HepG2 (cell line): ENCODE measurements at regions not wholly inside any gene's neighbourhood (a gene's known extent, or its start where the extent isn't known, plus 50 kb on each side); places are given as distances from the start of the nearest gene placed in this dataset.

ENCODE experiments used
- NFE2 ChIP-seq: sonication (generic); formaldehyde crosslinking; IDR thresholded peaks from 2 replicates; pipeline ENCODE4 v1.4.0; 2020; ENCODE audit warnings: missing genetic modification reagents
- POGZ ChIP-seq: sonication (generic); formaldehyde crosslinking; IDR thresholded peaks from 2 replicates; pipeline ENCODE4 v1.4.0; 2020; ENCODE audit warnings: mild to moderate bottlenecking, missing genetic modification reagents
- ZMYM3 ChIP-seq: sonication (generic); formaldehyde crosslinking; IDR thresholded peaks from 2 replicates; pipeline ENCODE4 v1.5.1; 2020; ENCODE audit warnings: mild to moderate bottlenecking, missing genetic modification reagents
- ZNF292 ChIP-seq: sonication (generic); formaldehyde crosslinking; IDR thresholded peaks from 2 replicates; pipeline ENCODE4 v1.8.1; 2022; ENCODE audit warnings: mild to moderate bottlenecking, low read depth, missing genetic modification reagents, borderline replicate concordance
- TF ChIP-seq, protein P1 (sequence below): sonication (generic); formaldehyde crosslinking; IDR thresholded peaks from 2 replicates; pipeline ENCODE4 v1.5.0; 2020; ENCODE audit warnings: mild to moderate bottlenecking, missing genetic modification reagents, moderate library complexity

DNA sequence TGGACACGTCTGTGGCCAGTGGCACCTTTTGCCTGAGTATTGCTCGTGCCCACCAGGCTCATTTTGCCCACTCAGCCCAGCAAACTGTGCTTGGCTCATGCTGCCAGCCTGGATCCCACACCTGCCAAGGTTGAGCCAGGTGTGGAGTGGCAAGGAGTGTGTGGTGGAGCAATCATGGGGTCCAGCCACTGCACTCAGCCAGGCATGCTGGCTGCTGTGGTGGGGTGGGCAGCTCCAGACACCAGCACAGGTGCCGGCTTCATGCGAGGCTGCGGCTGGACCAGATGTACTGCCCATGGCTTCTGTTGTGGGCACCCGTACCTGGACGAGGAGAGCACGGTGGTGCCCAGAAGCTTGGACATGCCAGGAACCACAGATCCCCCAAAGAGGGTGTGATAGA, 364.1 kb downstream of the TMEM38B start:
- TF ChIP-seq, protein P1, sequence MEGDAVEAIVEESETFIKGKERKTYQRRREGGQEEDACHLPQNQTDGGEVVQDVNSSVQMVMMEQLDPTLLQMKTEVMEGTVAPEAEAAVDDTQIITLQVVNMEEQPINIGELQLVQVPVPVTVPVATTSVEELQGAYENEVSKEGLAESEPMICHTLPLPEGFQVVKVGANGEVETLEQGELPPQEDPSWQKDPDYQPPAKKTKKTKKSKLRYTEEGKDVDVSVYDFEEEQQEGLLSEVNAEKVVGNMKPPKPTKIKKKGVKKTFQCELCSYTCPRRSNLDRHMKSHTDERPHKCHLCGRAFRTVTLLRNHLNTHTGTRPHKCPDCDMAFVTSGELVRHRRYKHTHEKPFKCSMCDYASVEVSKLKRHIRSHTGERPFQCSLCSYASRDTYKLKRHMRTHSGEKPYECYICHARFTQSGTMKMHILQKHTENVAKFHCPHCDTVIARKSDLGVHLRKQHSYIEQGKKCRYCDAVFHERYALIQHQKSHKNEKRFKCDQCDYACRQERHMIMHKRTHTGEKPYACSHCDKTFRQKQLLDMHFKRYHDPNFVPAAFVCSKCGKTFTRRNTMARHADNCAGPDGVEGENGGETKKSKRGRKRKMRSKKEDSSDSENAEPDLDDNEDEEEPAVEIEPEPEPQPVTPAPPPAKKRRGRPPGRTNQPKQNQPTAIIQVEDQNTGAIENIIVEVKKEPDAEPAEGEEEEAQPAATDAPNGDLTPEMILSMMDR (CRISPR knock-in tag), result no peak
- TF ChIP-seq NFE2 (CRISPR knock-in tag) (no peak), ZNF292 (CRISPR knock-in tag) (no peak), ZMYM3 (CRISPR knock-in tag) (no peak), POGZ (CRISPR knock-in tag) (no peak)
